Non-pigmented ciliary epithelial cell (primary cell): ENCODE measurements at regions not wholly inside any gene's neighbourhood (a gene's known extent, or its start where the extent isn't known, plus 50 kb on each side); places are given as distances from the start of the nearest gene placed in this dataset.
"Not testable (repeated sequence)": the region's sequence is repeated elsewhere in the genome, so short reads cannot be mapped to it uniquely, and the experiment has no call there.

Experiments
- DNase-seq: peaks from one replicate; pipeline ENCODE4 v3.0.0-alpha.2; 2010; ENCODE audit warnings: low read depth

DNA sequence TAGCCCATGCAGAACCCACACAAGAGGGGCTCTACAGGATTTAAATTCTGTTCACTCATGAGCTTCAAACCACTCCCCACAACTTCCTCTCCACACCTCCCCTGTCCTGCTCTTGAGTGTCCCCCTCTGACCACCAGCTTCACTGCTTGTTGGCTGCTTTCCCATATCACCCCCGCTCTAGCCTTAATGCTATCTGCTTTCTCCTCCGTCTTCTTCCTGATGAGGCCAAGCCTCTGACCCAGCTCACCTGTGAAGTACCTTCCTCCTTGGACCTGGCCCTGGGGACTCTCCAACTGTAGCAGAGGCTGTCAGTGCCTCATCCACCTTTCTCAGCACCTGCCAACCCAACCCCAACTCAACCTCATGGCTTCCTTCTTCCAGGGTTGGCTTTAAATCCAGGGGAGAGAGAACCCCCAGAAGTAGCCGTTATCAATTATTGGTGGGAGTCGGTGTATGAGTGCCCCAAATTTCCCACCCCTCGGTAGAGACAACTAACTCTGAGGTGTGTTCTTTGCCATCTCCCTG lies 174.8 kb downstream of the MINAR1 start:
- no peak for DNase-seq

DNA sequence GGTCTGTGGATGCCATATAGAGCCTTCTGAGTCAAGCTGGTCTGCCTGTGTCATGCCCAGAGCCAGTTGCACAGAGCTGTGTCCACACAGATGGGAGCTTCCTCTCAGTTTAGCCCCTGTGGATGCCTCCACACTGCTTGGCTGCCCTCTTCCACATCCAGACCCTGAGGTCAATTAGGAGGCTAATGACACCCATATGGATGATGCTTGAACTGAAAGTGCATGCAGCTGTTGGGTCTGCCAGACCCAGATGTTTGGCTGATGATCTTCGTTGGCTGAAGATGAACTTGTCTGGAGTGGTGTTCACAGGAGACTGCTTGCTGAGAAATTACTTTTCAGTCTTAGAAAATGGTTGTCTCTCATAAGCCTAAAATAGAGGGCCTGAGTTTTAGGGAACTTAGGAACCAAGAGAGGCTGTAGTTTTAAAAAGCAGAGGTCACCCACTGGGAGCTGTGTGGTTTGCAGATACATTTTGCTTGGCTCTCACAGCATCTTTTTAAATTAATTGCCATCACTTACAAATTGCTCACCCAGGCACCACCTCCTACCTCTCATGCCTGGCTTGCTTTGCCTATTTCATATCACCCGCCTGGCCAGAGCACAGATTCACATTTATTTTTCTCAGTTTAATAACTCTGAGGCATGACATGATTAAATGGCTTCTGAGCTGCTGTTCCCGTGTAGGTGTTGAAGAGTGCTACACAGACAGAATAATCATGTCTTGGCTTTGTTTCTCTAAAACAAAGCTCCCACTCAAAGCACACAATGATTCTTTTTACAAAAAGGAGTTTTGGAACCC lies 176.1 kb downstream of the MINAR1 start:
- no peak for DNase-seq

DNA sequence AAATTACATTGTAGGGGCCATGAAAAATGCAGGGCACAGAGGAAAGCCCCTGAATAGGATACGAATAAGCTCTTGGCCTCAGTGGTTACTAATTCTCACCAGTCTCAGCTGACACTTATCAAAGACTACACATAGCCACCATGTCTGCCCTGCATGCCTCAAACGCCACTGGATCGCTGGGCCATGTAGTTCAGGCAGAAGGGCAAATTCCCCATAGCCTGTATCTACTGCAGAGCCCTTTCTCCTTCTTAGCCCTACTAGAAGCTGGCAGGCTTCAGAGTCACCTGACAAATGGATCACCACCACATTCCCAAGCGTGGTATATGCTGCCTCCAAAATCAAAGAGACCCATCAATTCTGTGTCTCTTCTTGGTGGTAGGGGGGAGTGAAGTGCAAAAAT lies 177.4 kb downstream of the MINAR1 start:
- DNase-seq: no peak

DNA sequence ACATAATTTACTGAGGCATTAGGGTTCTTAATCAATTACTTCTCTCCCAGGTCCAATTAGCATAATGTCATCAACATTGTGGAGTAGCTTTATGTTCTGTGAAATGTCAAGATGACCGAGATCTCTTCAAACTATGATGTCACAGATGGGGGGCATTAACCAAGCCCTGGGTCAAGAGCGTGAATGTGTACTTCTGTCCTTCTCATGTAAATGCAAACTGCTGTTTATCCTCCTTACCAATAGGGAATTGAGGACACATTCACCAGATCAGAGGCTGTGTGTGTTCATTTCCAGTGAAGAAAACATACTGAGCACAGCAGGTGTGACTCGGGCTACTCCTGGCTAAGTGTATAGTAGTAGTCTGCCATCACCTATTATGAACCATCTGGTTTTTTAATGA lies 177.9 kb downstream of the MINAR1 start:
- no peak for DNase-seq

DNA sequence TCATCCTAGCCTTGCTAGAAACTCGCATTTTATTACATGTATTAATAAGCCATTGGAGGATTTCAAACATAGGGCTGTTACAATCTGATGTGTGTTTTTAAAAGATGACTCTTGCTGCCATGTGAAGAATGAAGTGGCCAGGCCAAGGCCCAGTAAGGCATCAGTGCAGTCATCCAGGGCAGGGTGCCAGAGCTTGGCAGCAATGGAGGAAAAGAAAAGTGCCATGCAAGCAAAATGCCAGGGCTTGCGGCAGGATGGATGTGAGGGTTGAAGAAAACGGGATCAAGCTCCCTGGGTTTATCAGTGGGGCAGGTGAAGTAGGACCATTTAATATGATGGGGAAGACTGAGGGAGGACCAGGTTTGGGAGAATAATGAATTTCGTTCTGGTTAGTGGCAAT lies 183.6 kb downstream of the MINAR1 start:
- DNase-seq: no peak

DNA sequence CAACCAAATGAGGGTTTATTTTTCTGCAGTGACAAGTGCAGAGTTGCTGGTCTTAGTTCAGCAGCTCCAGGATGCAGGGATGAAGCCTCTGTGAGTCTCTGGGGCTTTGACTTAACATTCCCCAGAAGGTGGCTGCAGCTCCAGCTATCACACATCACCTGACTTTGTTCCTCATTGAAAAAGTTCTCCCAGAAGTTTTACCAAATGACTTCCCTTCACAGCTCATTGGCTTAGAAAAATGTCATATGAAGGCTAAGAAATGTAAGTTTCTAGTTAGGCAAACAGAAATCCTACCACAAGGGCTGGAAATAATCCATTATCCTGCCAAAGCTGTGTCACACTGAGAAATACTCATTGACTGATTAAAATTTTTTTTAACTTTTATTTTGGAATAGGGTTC lies 184.9 kb downstream of the MINAR1 start:
- DNase-seq: no peak

DNA sequence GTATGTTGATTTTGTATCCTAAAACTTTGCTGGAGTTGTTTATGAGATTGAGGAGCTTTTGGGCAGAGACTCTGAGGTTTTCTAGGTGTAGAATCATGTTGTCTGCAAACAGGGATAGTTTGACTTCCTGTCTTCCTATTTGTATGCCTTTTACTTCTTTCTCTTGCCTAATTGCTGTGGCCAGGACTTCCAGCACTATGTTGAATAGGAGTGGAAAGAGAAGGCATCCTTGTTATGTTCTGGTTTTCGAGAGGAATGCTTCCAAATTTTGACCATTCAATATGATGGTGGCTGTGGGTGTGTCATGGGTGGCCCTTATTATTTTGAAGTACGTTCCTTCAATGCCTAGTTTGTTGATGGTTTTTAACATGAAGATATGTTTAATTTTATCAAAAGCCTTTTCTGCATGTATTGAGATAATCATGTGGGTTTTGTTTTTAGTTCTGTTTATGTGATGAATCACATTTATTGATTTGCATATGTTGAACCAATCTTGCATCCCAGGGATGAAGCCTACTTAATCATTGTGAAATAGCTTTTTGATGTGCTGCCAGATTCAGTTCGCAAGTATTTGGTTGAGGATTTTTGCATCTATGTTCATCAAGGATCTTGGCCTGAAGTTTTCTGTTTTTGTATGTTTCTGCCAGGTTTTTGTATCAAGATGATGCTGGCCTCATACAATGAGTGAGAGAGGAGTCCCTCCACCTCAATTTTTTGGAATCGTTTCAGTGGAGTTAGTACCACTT lies 188.1 kb downstream of the MINAR1 start:
- DNase-seq: peak; percentile 36

DNA sequence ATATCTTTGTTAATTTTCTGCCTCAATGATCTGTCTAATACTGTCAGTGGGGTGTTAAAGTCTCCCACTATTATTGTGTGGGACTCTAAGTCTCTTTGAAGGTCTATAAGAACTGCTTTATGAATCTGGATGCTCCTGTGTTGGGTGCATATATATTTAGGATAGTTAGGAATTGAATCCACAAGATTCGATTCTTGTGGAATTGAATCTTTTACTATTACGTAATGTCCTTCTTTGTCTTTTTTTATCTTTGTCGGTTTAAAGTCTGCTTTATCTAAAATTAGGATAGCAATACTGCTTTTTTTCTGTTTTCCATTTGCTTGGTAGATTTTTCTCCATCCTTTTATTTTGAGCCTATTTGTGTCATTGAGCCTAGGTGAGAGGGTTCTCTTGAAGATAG lies 189.7 kb downstream of the MINAR1 start:
- not testable (repeated sequence) for DNase-seq

DNA sequence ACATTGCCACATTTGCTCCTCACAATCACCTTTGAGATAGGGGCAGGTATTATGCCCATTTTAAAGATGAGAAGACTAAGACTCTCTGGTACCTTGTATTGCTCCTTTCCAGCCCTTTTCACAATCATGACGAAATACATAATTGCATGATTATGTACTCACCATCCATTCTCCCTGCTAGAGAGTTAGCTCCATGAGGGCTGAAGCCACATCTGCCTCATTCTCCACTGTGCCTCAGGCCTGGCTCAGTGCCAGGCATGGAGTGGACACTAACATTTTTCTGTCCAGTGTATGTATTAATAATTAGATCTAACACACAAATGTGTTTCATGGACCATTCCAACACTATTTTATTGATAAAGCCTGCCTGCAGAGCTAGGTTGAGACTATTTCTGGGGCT lies 191.4 kb downstream of the MINAR1 start:
- no peak for DNase-seq

DNA sequence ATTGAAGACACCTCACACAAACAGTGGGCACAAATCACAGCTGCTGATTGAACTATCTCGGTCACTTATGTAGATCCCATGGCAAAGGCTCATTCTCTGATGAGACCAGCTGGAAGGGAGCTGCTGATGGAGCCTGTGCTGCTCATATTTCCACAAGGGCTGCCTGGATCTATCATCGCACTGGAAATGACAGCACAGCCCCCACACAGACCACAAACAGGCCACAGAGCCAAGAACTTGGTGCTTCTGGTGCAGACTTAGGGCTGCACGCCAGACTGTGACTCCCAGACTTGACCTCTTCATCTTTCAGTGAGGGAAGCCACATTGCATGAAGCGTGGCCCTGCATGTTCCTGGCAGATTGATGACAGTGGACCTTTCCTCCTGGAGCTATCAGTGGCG lies 197.6 kb downstream of the MINAR1 start:
- no peak for DNase-seq

DNA sequence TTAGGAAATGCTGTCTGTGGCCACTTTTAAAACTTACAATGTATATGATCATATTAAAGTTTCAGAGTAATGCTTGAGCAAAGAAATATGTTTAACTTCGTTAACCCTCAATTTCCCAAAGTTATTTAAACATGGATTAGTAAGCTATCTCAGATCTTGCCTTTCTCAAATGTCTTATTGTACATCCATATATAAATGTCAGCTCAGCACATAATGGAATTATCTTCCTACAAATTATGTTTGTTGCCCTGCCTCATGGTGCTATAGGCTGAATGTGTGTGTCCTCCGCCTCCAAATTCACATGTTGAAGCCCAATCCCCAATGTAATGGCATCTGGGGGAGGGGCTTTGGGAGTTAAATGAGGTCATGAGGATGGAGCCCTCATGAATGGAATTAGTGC lies 200.3 kb downstream of the MINAR1 start:
- no peak for DNase-seq

DNA sequence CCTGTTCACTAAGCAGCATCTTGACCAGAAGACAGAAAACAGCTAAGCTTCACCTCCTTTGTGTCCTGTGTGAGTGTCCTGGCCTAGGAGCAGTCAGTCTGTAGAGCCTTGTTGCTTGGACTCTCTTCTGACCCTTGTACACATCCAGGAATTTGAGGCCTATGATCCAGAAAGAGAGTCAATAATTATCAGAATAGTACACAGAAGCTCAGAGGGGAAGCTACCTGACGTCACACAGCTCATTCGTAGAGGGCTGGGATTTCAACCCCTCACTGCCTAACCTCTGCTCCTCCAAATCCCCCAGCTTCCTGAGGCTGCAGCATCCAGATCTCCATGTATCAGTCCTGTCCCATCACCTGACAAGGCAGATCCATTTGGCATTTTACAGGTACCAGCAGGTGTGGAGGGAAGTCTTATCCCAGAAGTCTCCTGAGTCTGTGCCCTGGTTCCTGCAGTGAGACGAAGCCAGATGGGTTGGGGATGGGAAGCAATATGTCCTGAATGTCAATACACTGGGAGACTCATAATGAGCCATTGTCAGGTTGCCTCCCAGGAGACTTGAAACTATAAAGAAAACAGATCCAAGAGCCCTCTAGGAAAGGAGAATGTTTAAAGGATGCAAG lies 203.1 kb downstream of the MINAR1 start:
- DNase-seq: no peak

DNA sequence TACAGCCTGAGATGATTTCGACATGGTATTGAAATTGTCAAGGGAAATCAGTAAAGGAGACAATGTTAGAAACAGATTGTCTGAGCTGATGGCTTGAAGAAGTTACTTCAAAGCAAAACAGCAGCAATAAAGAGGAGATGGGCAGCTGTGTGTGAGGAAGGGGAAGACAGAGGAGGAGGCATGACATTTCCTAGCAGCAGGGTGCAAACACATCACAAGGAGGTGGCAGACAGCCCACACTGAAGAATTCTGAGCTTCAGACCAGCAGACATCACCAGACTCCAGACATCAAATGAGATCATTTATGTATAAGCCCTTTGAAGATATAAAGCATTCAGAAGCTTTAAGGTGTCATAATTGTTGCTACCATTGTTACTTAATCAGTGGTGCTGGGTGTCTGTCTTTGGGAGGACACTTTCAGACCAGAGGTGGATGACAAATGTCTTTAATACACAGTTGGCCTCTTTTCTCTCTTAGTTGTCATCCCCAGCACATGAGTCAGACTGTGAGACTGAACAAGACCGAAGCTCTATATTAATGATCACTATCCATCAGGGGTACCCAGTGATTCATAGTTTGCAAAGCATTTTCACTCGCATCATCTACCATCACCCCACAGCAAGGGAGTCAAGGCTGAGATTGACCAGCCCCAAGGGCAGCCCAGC lies 203.9 kb downstream of the MINAR1 start:
- no peak for DNase-seq

DNA sequence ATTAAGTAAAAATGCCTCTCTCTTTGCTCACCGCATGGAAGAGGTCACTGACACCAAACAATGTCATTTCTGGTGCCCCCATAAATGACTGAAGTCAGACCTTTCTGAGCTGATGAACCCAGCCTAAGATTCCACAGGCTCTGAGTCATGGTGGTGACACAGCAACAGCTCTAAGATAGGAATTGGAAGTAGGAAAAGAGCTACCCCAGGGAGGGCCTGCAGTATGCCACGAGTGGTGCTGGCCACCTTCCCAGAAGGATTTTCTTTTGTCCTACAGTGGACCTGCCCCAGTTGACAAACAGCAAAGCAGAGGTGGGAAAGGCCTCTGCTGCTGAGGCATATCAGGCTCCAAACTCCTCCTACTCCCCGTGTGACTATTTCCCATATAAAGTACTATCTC lies 208.1 kb downstream of the MINAR1 start:
- DNase-seq: peak; percentile 50

DNA sequence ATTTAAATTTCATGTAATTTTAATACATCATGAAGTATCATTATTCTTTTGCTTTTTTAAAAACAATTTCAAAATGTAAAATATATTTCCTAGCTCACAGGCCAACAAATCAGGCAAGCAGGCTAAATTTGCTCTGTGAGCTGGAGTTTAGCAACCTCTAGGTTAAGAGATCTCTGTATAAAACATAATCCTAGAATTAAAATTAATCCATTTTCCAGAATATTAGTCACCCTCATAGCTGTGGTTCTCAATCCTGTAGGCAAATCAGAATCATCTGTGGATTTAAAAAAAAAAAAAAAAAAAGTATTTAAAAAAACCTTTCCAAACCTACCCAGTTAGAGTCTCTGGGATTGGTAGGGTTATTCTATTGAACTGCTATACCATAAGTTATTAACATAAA lies 209.7 kb downstream of the MINAR1 start:
- no peak for DNase-seq

DNA sequence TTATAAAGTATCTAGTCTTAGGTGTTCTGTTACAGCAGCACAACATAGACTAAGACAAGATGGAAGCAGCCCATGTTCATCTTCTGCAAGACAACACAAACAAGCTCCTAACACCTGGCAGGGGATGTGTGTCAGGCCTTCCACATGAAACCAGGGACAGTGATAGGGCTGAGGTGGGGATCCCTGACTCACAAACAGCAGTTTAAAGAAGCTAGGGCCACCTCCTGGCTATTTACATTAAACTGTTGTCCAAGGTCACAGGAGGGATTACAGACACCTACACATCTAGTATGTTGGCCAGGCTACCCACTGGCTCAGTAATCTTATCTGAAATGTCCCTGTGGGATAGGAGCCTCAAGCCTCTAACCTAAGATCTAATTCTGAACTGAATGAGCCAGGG lies 211.3 kb downstream of the MINAR1 start:
- DNase-seq: no peak

DNA sequence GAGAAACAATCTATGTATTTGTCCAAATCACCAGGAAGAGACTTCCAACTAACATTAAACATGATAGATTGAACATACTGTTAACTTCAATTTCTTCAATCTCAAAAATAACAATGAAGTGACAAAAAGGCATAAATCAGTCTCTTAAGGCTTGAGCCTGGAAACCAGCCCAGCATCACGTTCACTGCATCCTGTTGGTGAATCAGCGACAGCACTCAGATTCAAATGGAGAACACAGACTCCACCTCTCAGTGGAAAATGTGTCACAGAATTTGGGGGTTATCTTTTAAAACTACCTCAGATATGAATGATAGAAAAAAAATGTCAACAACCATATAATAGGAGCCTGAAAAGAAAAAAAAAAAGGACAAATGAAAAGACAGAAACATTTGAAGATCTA lies 212.0 kb downstream of the MINAR1 start:
- peak; percentile 41 for DNase-seq

DNA sequence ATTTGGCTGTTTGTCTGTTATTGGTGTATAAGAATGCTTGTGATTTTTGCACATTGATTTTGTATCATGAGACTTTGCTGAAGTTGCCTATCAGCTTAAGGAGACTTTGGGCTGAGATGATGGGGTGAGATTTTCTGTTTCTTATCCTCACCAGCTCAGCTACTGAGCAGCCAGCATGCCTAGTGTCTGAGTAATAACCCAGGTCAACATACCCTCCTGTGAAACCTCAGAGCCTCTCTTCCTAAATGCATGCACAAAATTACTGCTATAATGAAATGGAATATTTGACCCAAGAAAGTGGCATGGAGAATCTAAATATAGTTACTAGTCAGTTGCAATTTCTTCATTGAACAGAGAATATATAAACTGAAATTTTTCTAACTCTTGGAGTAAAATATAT lies 220.8 kb downstream of the MINAR1 start:
- DNase-seq: peak; percentile 34

DNA sequence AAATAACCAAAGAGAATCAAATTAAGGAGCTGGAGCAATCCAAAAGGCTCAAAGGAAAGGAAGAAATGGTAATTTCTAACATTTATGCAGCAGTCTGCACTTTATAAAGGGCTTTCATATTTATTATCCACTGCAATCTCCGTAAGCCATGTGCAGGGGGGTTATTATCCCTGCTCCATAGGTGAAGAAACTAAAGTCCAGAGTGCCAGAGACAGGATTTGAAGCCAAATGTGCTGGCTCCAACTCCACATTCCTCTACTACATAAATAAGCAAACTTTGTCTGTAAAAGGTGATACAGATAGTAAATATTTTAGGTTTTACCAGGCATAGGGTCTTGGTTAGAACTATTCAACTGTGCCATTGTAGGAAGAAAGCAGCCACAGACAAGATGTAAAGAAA lies 221.4 kb downstream of the MINAR1 start:
- DNase-seq: no peak

DNA sequence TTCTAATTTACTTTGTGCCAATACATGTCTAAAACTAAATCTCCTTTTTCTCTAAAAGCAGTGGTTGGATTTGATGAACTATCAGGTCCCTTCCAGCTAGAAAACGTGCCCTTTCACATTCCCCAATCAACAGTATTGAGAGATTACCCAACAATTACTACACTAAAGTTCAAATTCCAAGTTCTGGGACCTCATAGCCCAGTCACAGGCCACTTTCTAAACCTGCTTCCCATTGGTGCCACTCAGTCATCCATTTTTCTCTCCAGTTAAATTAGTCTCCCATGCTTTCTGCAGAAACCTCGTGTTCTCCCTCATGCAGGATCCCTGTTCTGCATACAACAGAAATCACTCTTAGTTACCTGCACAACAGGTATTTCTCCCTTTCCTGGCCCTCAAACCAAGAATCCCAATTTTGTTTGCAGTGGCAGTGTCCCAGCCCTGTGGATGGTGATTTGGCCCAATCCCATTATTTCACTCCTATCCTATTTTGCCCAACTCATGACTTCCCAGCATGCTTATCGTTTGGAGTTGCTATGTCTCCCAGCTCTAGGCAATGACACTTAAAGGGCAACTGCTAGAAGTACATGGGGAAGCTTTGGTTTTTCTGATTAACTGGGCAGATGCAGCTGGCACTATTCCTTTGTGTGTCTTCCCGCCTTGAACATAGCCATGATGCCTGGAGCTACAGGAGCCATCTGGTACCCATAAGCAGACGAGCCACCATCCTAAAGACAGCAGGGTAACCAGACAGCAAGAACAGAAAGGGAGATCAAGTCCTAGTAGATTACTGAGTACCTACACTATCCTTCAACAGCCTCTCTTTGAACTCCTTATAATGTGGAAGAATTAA lies 224.2 kb downstream of the MINAR1 start:
- no peak for DNase-seq

DNA sequence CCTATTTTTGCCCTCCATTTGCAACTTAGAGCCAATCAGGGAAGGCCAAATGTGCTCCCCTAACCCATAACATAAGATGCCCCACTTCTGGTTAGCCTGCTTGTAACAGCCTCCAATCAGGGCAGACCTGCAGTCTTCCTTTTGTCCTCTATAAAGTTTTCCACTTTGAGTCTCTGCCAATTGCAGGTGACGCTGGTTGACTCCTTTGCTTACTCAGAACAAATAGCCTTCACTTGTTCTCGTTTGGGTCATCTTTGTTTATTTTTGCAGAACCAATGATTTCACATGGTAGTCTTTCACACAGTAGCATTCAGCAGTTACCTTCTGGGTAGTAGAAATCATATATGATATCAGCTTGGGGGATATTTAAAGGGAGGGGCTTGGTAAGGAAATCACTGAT lies 225.6 kb downstream of the MINAR1 start:
- no peak for DNase-seq

DNA sequence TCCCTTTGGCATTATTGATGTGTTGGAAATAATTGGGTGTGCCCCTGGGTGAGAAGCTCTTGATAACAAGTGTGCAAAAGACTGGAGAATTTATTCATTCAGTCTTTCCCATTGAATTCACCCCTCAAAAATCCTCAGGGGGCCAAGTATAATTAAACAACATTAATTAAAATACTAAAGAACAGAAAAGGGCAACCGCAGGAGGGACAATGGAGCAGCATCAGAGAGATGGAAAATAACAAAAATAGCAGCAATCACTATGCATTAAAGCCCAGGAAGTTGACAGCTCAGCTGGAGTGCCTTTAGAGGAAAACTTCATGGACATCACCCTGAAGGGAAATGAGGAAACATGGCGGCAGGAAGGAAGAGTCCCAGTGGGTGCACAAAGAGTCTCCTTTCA lies 227.6 kb downstream of the MINAR1 start:
- no peak for DNase-seq
